Adipose tissue (tissue), 3 donors: ENCODE measurements at regions not wholly inside any gene's neighbourhood (a gene's known extent, or its start where the extent isn't known, plus 50 kb on each side); places are given as distances from the start of the nearest gene placed in this dataset.

Experiments
- H3K27ac ChIP-seq: one replicate; pipeline ENCODE4 v1.5.1; 2013; ENCODE audit warnings: low read depth, low read length
- WGBS, 3 donors: extraction: QIAGEN DNeasy Blood & Tissue Kit; methylation state at CpG; one replicate each; pipeline ENCODE4 v1.1.7; 2013; 5-methylcytosine and 5-hydroxymethylcytosine counted together
- donor health status: healthy with polysubstance abuse.
- donor health status: Bipolar disorder and iron deficiency.
- donor health status: healthy.

DNA sequence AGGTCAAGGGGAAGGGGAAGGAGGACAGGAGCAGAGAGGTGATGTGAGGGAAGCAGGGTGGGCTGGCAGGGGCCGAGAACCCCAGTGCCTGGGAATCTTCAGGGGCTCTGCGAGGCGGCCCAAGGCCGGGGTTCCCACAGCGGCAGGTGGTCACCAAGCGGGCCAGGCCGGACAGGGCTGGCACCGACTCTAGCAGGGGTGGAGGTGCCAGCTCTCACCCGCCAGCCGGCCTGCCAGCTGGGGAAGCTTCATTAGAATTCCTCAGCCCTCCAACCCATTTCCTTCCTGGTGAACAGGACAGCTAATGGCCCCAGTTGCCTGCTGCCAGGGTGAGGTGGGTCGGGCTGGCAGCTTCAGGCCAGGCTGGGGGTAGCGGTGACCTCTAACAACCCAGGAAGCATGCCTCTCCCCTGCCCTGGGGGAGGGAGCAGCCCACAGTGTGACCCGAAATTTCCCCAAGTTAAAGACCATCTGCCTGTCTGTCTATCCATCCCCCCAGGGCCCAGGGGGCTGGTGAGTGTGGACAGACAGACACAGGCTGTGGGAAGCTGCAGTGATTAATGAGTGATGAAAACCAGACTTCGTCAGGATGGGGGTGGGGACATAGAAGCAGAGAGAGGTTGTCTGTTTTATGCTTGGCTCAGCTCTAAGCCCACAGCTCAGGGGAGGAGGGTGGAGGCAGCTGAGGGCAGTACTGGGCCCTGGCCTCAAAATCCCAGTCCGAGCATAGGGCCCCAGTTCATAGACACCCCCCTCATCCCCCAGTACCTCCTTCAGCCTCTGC, 144.1 kb downstream of the ZFP36L2 start:
- WGBS, 3 donors: 75 to 79% (median 77%) methylated on average over 15 of the region's 15 CpGs
- peak overlapping the region; percentile 31 for H3K27ac ChIP-seq

DNA sequence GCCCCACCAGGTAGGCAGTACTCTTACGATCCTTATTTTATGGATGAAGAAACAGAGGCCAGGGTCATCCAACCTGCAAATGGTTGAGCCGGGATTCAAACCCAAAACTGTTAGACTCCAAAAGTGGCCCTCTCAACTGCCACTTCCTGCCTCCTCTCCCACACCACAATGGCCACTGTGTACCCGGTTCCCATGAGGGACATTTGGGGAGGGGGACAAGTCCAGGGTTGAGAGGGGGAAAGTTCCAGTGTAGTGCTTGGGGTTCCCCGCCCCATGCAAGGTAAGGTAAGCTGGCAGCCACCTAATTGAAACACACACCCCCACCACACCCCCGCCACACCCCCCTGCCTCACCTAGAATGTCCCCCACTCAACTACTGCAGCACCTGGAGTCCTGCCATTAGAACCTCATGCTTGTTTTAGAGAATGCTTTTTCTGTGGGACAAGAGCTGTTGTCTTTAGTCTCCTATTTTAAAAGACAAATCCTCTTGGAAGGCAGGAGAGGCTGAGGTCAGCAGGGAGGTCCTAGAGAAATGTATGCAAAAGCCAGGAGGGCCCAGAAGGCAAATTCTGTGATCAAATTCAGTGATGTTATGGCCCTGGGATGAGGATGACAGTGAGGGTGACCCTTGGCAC, 145.2 kb downstream of the ZFP36L2 start:
- no peak overlapping the region for H3K27ac ChIP-seq
- WGBS, 3 donors: 92 to 97% (median 92%) methylated on average over 5 of the region's 5 CpGs

DNA sequence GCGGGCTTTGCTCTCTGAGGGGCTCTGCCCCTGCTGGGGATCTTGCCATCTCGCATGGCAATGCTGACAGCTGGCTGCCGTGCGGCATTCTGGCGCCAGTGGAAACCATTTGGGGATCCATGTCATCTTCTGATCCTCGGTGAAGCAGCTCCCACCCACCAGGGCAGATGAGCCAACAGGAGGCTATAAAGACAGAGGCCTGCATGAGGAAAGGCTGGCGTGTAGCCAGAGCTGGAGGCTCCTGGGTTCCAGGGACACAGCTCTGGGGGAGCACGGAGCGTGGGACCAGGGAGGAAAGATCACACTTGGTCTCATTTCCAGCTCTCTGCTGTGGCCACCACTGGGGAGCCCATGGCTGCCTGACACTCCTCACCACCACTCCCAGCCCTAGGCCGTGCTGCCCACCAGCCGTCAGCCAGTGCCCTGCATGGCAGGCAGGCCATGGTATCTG, 145.8 kb downstream of the ZFP36L2 start:
- WGBS, 3 donors: 70 to 94% (median 80%) methylated on average over 11 of the region's 11 CpGs
- H3K27ac ChIP-seq: no peak overlapping the region

DNA sequence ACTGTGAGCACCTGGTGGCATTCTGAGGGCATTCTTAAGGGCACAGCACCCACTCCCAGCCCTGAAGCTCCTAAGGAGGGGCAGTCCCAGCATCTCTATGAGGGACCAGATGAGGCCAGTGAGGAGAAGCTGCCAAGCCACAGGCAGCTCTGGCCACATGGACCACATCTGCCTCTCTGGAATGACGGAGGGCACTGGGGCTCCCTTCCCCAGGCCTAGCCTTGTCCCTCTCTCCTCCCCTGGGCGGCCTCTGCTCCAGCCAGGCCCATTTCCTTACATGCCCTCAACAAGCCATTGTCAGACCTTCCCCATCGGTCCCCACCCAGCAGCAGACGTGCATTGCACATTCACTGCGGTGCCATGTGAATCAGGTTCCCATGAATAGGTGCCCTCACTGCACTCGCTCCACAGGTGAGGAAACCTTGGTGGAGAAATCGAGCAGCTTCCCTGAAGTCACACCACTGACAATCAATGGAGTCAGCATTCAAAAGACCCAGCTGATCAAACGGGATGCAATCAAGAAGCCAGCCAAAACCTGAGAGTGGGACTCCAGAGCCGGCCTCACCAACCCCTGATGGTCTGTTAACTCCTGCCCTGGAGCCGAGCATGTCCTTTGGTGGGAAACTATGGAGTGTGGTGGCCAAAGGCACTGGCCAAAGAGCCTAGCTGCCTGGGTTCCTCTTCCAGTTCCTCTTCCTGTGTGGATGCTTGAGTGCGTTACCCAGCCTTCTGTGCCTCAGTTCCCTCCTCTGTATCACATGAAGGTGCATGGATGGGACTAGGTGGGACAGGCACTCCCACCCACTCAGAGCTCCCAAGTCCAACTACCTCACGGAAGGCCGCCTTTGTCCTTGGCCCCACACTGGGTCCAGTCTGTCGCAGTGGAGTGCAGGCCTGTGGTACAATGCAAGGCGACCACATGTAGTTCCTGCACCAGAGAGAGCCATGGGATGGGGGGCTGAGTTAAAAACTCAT, 147.3 kb downstream of the ZFP36L2 start:
- H3K27ac ChIP-seq: no peak overlapping the region
- WGBS, 3 donors: 87 to 95% (median 93%) methylated on average over 14 to 15 of the region's 15 CpGs

DNA sequence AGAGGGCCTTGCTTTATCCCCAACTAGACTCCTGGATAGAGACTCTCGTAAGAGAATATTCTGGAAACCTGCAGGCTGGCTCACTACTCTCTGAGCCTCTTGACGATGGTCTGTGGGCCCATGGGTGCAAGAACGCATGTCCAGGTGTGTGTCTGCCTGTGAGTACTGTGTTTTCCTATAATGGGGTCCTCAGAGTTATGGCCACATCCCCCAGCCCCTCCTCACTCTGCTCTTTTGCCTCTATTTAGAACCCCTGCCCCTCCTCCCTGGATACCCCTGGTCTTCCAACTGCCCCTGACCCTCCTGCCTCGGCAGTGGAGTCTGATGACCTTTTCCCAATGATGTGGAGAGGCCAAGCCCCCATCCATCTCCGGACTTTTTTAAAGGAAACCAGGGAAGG, 148.1 kb downstream of the ZFP36L2 start:
- no peak overlapping the region for H3K27ac ChIP-seq
- 92 to 97% (median 96%) methylated on average over 5 of the region's 5 CpGs for WGBS, 3 donors

DNA sequence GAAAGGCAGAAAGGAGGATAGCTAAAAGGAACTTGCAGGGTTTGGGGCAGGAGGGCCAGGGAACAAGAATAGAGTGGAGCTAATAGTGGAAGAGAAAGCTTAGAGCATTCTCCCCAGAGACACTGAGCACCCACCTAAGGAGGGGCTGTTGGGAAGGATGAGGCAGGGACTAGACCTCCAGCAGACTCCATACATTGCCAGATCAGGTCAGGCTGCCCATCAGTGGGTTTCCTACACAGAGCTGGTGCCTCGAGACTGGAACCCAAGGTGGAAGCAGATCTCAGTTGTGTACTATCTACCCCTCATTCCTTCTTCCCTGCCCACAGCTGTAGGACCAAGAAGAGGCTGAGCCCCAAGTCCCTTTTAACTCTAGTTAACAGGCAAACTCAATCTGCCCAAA, 148.5 kb downstream of the ZFP36L2 start:
- no peak overlapping the region for H3K27ac ChIP-seq
- WGBS, 3 donors: 92 to 97% (median 94%) methylated on average over 1 of the region's 1 CpG

DNA sequence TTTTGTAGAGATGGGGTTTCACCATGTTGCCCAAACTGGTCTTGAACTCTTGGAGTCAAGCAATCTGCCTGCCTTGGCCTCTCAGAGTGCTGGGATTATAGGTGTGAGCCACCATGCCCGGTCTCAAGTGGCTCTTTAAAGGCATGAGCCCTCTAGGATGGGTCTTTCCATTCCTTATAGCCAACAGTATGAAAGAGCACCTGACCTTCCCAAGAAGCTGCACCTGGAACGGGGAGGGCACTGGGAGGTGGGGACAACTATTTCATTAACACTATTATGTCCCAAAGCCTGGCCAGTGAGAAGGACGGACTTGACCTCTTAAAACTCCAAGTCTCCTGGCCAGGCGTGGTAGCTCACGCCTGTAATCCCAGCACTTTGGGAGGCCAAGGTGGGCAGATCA, 149.7 kb downstream of the ZFP36L2 start:
- WGBS, 3 donors: 90 to 97% (median 91%) methylated on average over 5 of the region's 5 CpGs
- H3K27ac ChIP-seq: no peak overlapping the region

DNA sequence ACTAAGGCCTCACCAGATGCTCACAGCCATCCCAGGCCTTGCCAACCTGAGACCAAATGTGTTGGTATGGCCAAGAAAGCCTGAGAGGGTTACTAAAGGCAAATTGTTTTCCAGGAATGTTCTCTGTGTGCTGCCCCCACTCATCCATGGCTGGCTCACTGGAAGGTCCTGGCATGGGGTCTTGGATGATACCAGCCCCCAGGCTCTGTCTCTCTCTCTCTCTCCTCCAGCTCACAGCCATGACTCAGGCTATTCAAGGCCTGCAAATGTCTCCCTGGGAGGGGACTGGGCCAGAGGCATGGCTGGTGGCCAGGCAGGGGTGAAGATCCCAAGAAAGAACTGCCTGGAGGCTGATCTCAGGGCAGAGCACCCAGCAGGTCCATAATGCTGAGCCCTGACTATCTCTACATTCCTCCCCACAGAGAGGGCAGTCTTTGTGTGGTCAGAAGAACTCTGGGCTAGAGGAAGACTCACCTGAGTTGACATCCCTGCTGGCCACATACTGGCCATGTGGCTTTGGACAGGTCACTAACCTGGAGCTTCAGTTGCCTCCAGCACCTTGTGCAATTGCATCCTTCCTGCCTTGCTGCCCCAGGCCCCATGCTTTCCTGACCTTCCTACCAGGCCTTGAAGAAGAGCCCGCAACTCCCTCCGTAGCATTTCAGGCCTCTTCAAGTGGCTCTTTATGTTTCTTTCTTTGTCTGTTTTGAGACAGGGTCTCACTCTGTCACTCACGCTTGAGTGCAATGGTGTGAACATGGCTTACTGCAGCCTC, 150.4 kb downstream of the ZFP36L2 start:
- H3K27ac ChIP-seq: peak overlapping the region; percentile 25
- 93 to 98% (median 95%) methylated on average over 3 of the region's 3 CpGs for WGBS, 3 donors

DNA sequence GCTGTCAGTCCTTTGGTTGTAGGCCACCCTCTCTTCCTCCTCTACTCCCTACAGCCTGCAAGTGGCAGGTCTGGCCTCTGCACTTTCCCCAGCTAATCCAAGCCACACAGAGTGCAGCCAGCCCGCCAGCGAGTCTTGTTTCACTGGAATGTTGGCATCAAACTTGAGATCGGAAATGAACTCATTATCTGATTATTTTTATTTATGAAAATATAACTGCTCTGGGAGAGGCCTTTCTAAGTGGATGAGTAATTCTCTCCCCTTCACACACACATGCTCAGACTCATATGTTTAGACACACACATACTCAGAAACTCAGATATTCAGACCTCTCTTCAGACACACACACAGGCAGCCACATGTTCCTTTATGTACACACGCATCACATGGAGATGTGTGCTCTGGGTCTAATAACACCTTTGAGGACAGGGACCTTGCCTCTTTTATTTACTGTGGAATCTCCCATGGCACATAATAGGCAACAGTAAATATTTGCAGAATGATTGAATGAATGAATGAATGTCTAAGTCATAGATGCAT, 151.3 kb downstream of the ZFP36L2 start:
- 26 to 42% (median 40%) methylated on average over 4 of the region's 4 CpGs for WGBS, 3 donors
- peak overlapping the region; percentile 29 for H3K27ac ChIP-seq

DNA sequence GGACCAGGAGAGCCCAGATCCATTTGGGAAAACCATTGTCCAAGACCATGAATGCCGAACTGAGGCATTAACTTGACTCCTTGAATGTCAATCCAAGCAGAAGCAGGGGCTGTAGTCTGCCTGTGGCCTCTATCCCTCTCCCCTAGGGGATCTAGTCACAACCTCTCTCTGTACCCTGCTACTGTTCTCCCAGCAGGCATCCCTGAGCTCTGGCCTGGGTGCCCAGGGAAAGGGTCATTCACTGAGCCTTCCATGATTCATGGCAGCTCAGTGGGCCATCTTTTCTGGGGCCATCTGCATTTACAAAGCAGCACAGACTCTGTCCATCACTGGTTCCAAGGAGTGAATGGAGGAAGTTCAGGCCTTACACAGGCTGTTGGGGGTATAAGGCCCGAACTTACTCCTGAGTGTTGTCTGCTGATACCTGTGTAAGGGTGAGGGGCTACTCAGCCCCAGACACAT, 151.8 kb downstream of the ZFP36L2 start:
- H3K27ac ChIP-seq: peak overlapping the region; percentile 29
- 60 to 100% (median 77%) methylated on average over 2 of the region's 2 CpGs for WGBS, 3 donors

DNA sequence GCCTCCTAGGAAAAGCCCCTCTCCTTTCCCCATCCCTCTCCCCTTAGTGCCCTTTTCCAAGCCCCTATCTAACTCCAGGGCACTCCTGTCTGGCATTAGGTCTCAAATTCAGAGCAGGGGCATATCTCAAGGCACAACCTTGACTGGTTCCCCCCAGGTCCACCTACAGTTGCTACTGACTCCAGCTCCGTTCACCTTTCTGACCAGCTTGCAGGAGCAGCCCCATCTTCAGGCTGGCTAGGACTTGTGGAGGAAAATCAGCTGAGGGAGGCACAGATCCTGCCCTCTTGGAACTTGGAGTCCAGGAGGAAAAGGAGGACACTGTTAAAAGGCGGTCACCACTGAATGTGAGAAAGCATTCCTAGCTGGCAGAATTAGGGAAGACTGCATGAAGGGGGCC, 152.4 kb downstream of the ZFP36L2 start:
- peak overlapping the region; percentile 29 for H3K27ac ChIP-seq
- 98 to 100% (median 98%) methylated on average over 2 of the region's 2 CpGs for WGBS, 3 donors

DNA sequence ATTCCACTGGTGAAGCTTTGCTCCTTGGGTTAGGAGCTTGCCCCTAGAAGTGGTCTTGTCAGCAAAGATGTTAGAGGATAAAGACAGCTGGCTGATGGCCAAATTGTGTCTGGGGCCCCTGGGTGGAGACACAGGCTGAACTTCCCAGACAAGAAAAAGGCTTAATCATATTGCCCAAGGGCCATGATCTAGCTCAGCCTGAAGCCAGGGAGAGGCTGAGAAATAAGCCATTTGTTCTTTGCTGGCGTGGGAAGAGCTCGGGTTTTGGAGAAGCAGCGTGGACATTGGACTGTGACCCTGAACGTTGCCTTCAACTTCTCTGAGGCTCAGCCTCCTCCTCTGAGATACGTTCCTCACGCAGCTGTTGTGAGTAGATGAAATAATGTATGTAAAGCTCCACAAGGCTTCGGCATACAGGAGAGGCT, 153.0 kb downstream of the ZFP36L2 start:
- 39 to 63% (median 55%) methylated on average over 7 of the region's 7 CpGs for WGBS, 3 donors
- H3K27ac ChIP-seq: no peak overlapping the region

DNA sequence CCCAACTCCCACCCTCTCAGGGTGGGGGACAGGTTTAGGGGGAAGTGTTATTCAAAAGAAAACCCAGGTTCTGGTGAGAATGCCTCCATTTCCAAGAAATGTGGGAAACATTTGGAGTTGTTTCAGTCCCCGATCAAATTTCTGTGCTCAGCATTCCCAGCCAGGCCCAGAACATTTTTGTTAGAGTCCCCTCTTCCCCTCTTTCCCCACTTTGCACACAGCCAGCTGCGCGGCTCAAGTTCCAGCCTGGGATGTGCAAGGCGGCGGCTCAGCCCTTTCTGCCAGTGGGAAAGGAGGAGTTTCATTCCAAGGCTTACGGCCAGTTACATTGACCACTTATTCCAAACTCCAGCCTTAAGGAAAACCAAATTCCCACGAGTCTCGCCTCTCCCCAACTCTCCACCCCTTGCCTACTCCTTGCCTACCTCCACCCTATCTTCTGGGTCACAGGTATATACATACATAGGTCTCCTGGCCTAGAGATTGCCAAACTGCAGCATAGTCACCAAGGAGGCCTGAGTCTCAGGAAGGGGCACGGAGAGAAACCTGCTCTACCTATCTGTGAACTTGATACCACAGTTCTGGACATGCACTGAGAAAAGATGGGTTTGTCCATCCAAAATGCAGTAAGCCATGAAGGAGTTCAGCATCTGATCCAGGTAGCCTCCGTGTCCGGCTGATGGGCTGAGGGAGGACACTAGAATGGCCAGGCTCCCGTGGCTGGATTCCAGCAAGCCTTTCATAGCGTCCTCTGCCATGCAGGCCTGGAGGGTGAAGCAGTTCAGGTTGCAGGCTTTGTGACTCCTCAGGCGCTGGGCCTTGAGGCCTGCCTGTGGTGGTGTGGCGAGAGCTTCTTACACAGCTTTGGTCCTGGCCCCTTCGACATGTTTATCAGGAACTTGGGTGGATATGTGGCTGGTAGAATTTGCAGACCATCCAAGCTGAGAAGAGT, 154.5 kb downstream of the ZFP36L2 start:
- H3K27ac ChIP-seq: no peak overlapping the region
- WGBS, 3 donors: 76 to 85% (median 76%) methylated on average over 16 of the region's 16 CpGs

DNA sequence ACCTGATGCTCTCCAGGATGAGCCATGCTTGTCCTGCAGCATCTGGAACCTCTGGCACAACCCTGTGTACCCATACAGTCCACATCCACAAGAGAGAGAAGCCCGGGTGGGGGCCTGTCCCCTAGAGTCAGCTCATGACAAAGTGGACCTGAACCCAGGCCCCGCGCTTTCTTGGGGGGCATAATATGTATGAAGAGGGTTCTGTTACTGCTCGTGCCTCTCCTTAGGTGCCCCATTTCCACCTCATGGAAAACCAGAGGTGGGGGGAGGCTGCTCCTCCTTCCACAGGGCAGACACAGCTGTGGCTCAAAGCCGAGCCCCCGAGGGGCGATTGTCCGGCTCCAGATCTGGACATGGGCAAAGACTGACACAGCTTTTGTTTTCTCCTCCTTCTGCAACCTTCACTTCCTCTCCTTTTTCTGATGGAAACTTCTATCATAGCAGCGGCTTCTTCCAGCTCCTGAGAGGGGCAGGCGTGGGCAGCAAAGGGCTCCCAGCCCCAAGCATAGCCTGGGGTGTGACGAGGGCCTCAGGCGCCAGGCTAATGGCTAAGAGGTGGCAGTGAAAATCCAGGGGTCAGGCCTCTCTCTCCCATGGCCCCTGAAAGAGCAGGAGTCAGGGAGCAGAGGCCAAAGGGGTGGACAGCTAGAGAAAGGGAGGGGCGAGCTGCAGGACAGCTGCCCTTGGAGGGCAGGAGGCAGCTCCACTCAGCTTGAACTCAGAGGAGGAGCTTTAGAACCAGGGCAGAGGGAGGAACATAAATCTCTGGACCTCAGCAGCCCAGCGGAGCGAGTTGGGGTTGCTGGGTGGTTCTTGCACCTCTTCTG, 155.5 kb downstream of the ZFP36L2 start:
- no peak overlapping the region for H3K27ac ChIP-seq
- WGBS, 3 donors: 71 to 91% (median 80%) methylated on average over 15 of the region's 15 CpGs

DNA sequence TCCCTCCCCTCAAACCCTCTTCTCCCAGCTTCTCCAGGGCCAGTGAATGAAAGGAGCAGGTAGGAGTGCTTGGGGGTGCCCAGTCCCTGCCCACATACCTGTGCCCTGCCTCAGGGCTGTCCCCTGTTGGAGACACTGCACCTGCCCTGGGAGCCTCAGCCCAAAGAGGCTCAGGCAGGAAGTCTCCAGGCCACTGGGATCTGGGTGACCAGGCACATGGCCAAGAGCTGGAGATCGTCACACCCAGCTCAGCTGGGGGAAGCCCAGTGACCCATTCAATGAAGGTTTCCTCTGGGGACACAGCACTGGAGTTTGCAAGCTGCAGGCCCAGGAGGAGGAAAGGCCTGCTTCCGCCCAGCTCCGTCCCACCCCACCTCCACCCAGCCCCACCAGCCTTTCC, 156.4 kb downstream of the ZFP36L2 start:
- H3K27ac ChIP-seq: no peak overlapping the region
- 42 to 69% (median 49%) methylated on average over 3 of the region's 3 CpGs for WGBS, 3 donors
